Smooth muscle cell (in vitro differentiated cells): ENCODE measurements at regions not wholly inside any gene's neighbourhood (a gene's known extent, or its start where the extent isn't known, plus 50 kb on each side); places are given as distances from the start of the nearest gene placed in this dataset.

Source experiments
- DNase-seq: peaks from one replicate; lab custom pipeline; 2025; ENCODE audit not compliant: unreplicated experiment; lab: John Stamatoyannopoulos, UW
- H2AFZ ChIP-seq: fragments of 200-600 bp; sonication (generic); 2 replicates; pipeline ENCODE4 v1.6.0; 2016; ENCODE audit warnings: antibody characterized with exemption, low read depth, mild to moderate bottlenecking
- H3F3A ChIP-seq: fragments of 200-600 bp; sonication (generic); 2 replicates; pipeline ENCODE4 v1.6.0; 2017; ENCODE audit warnings: antibody characterized with exemption, low read depth
- H3K27ac ChIP-seq: fragments of 200-600 bp; sonication (generic); 2 replicates; pipeline ENCODE4 v1.5.1; 2016; ENCODE audit warnings: low read depth, mild to moderate bottlenecking
- H3K27me3 ChIP-seq: fragments of 200-600 bp; sonication (generic); 2 replicates; pipeline ENCODE4 v1.6.1; 2016; ENCODE audit warnings: low read depth, mild to moderate bottlenecking
- H3K36me3 ChIP-seq: fragments of 200-600 bp; sonication (generic); 2 replicates; pipeline ENCODE4 v1.5.1; 2016; ENCODE audit warnings: low read depth
- H3K4me1 ChIP-seq: fragments of 200-600 bp; sonication (generic); 2 replicates; pipeline ENCODE4 v1.5.1; 2016; ENCODE audit warnings: low read depth
- H3K4me2 ChIP-seq: fragments of 200-600 bp; sonication (generic); 2 replicates; pipeline ENCODE4 v1.6.0; 2016; ENCODE audit warnings: mild to moderate bottlenecking
- H3K4me3 ChIP-seq: fragments of 200-600 bp; sonication (generic); 2 replicates; pipeline ENCODE4 v1.5.1; 2016; ENCODE audit warnings: mild to moderate bottlenecking
- H3K79me2 ChIP-seq: fragments of 200-600 bp; sonication (generic); 2 replicates; pipeline ENCODE4 v1.6.0; 2016; ENCODE audit warnings: low read depth, mild to moderate bottlenecking
- H3K9ac ChIP-seq: fragments of 200-600 bp; sonication (generic); 2 replicates; pipeline ENCODE4 v1.6.0; 2016; ENCODE audit warnings: low read depth
- H3K9me3 ChIP-seq: fragments of 200-600 bp; sonication (generic); replicated peaks from 2 replicates; pipeline ENCODE4 v1.5.1; 2016; ENCODE audit warnings: low read depth
- H4K20me1 ChIP-seq: fragments of 200-600 bp; sonication (generic); 2 replicates; pipeline ENCODE4 v1.6.0; 2016; ENCODE audit warnings: low read depth
- WGBS: methylation state at CpG from one replicate; pipeline ENCODE4 v1.1.7; 2016; ENCODE audit warnings: low lambda C conversion rate; 5-methylcytosine and 5-hydroxymethylcytosine counted together
- TF ChIP-seq, protein P1 (sequence below): fragments of 200-600 bp; sonication (generic); IDR thresholded peaks from 2 replicates; pipeline ENCODE4 v1.5.1; 2017; ENCODE audit warnings: borderline replicate concordance, mild to moderate bottlenecking, antibody characterized with exemption; ENCODE audit not compliant: insufficient read depth, poor library complexity, severe bottlenecking

DNA sequence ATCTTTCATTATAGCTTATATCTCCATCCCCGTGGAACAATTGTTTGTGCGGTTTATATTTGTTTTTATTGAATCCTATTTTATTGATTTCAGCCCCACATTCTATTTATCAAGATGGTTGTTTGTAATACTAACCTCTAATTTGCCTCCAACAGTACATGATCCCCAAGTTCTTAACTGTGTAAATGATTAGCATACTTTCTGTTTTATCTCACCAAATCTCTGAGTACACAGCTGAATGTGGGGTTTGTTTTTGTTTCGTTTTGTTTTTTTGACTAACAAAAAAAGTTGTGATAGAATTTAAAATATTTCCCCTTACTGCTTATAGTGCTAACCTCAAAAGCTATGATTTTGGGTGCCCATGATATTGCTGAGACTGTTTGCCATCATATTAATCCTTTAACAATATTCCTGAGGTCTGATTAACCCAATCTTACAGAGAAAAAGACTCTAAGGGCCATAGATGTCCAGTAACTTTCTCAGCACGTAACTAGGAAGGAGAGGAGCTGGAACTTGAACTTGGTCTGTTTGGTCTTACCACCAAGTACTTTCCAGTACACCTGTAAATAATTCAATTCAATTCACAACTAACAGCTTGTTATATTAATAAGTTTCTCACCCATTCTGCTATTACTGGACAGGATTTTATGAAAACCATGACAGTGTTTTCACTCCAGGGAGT, 789.8 kb downstream of the TUSC7 start:
- Histone ChIP-seq H3K79me2 (no peaks in the 10 kb centered on the region), H3K27me3 (no peaks in the 10 kb centered on the region), H3K9me3 (no peaks in the 10 kb centered on the region), H3K4me3 (no peak overlapping the region), H3K4me1 (no peaks in the 10 kb centered on the region), H3K36me3 (no peaks in the 10 kb centered on the region), H3K4me2 (no peak overlapping the region), H2AFZ (no peak overlapping the region), H3K9ac (no peak overlapping the region), H3F3A (no peaks in the 10 kb centered on the region), H3K27ac (no peak overlapping the region), H4K20me1 (no peaks in the 10 kb centered on the region)
- DNase-seq = no peak
- TF ChIP-seq, protein P1, sequence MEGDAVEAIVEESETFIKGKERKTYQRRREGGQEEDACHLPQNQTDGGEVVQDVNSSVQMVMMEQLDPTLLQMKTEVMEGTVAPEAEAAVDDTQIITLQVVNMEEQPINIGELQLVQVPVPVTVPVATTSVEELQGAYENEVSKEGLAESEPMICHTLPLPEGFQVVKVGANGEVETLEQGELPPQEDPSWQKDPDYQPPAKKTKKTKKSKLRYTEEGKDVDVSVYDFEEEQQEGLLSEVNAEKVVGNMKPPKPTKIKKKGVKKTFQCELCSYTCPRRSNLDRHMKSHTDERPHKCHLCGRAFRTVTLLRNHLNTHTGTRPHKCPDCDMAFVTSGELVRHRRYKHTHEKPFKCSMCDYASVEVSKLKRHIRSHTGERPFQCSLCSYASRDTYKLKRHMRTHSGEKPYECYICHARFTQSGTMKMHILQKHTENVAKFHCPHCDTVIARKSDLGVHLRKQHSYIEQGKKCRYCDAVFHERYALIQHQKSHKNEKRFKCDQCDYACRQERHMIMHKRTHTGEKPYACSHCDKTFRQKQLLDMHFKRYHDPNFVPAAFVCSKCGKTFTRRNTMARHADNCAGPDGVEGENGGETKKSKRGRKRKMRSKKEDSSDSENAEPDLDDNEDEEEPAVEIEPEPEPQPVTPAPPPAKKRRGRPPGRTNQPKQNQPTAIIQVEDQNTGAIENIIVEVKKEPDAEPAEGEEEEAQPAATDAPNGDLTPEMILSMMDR = no peak
- 90% methylated on average over 4 of the region's 4 CpGs for WGBS

DNA sequence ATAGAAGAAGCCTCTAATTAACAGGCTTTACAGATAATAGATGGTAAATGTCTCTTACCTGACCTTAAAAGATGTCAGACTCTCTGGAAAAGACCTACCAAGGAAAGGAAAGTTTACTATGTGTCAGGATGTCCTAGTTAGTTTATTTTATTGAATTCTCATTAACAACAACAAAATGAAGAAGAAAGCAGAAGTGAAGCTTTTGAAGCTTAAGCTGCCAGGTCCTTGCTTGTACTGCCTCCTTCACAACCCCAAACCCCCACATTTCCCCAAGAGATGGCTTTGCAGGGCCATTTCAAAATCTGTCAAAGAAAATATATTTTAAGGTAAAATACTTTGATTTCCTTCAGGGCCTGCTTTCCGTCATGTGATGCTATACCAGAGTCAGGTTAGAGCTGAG, 798.4 kb downstream of the TUSC7 start:
- DNase-seq = no peak
- H3K9ac ChIP-seq = no peak overlapping the region
- H3K4me1 ChIP-seq = no peaks in the 10 kb centered on the region
- H3K27ac ChIP-seq = no peak overlapping the region
- TF ChIP-seq, protein P1 = no peak
- H4K20me1 ChIP-seq = no peaks in the 10 kb centered on the region
- H3K36me3 ChIP-seq = no peaks in the 10 kb centered on the region
- no peaks in the 10 kb centered on the region for H3K79me2 ChIP-seq
- H3K4me2 ChIP-seq = no peak overlapping the region
- H3K4me3 ChIP-seq = no peak overlapping the region
- no peak overlapping the region for H2AFZ ChIP-seq
- H3K27me3 ChIP-seq = no peaks in the 10 kb centered on the region
- WGBS = 94% methylated on average over 1 of the region's 1 CpG
- H3K9me3 ChIP-seq = no peaks in the 10 kb centered on the region
- no peaks in the 10 kb centered on the region for H3F3A ChIP-seq

DNA sequence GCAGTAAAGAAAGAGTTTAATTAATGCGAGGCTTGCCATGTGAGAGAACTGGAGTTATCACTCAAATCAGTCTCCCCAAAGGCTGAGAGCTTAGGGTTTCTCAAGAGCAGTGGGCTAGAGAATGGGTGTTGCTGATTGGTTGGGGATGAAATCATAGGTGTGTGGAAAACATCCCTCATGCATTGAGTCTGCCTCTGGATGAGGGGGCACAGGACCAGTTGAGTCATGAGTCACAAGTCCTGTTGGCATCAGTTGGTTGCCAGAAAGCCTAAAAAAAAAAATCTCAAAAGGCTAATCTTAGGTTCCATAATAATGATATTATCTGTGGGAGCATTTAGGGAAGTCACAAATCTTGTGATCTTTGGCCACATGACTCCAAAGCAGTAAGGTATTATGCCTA, 800.3 kb downstream of the TUSC7 start:
- DNase-seq = no peak
- H3K4me2 ChIP-seq = no peak overlapping the region
- H3K27me3 ChIP-seq = no peaks in the 10 kb centered on the region
- H3K9ac ChIP-seq = no peak overlapping the region
- H3K4me3 ChIP-seq = no peak overlapping the region
- H3K9me3 ChIP-seq = no peaks in the 10 kb centered on the region
- H3K79me2 ChIP-seq = no peaks in the 10 kb centered on the region
- H3K36me3 ChIP-seq = no peaks in the 10 kb centered on the region
- no peaks in the 10 kb centered on the region for H3F3A ChIP-seq
- no peaks in the 10 kb centered on the region for H3K4me1 ChIP-seq
- WGBS = 96% methylated on average over 1 of the region's 1 CpG
- no peak overlapping the region for H2AFZ ChIP-seq
- TF ChIP-seq, protein P1 = no peak
- H4K20me1 ChIP-seq = no peaks in the 10 kb centered on the region
- H3K27ac ChIP-seq = no peak overlapping the region

DNA sequence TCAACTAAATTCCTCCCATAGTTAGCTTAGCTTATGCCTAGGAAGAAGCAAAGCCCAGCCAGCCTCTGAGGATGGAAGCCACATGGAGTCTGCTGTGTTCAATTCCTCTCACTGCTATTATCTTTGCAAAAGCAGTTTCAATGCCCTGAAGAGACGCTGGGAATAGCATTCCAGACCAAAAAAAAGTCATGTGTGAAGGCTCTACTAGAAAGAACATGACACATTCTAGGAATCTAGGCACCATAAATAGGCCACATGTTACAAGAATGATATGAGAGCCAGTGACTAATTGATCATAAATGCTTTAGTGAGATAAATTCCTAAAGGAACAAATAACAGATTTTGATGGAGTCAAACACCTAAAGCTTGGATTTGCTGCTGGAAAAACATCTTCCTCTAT, 800.8 kb downstream of the TUSC7 start:
- no peak for DNase-seq
- H3K9me3 ChIP-seq = no peaks in the 10 kb centered on the region
- H3K9ac ChIP-seq = no peak overlapping the region
- no peaks in the 10 kb centered on the region for H3K79me2 ChIP-seq
- H3K4me3 ChIP-seq = no peak overlapping the region
- no peaks in the 10 kb centered on the region for H3K4me1 ChIP-seq
- no peaks in the 10 kb centered on the region for H3F3A ChIP-seq
- H3K27me3 ChIP-seq = no peaks in the 10 kb centered on the region
- 16% methylated on average over 1 of the region's 1 CpG for WGBS
- TF ChIP-seq, protein P1 = no peak
- H2AFZ ChIP-seq = no peak overlapping the region
- H3K36me3 ChIP-seq = no peaks in the 10 kb centered on the region
- H4K20me1 ChIP-seq = no peaks in the 10 kb centered on the region
- no peak overlapping the region for H3K27ac ChIP-seq
- no peak overlapping the region for H3K4me2 ChIP-seq
